ENCODE measurements at regions not wholly inside any gene's neighbourhood (a gene's known extent, or its start where the extent isn't known, plus 50 kb on each side); places are given as distances from the start of the nearest gene placed in this dataset.

- Histone ChIP-seq H3K4me2 (ENCODE audit: low read length) (no peak overlapping the region), H3K4me1 (ENCODE audit: insufficient read depth, low read length, severe bottlenecking) (no peaks in the 10 kb centered on the region), H3F3A (ENCODE audit: insufficient read depth, low read length) (no peaks in the 10 kb centered on the region), H3K9ac (ENCODE audit: low read length) (no peak overlapping the region), H3K27ac (ENCODE audit: low read depth, low read length, poor library complexity, severe bottlenecking) (no peak overlapping the region), H3K9me3 (ENCODE audit: low read length) (no peaks in the 10 kb centered on the region), H3K27me3 (ENCODE audit: insufficient read depth, low read length) (no peaks in the 10 kb centered on the region), H3K4me3 (ENCODE audit: low read depth, low read length, poor library complexity, severe bottlenecking) (no peak overlapping the region), H3K9me2 (ENCODE audit: low read depth, low read length) (no peaks in the 10 kb centered on the region), H3K79me2 (ENCODE audit: insufficient read depth, low read length) (no peaks in the 10 kb centered on the region), H3K36me3 (ENCODE audit: insufficient read depth, low read length) (no peaks in the 10 kb centered on the region), H4K20me1 (ENCODE audit: insufficient read depth, low read length) (no peaks in the 10 kb centered on the region), H2AFZ (ENCODE audit: low read length) (no peak overlapping the region)
- no peak for TF ChIP-seq EZH2 (IDR thresholded peaks at IDR 0.05; ENCODE audit: borderline replicate concordance, low read length)
- no peak for TF ChIP-seq CTCF (IDR thresholded peaks at IDR 0.05; ENCODE audit: low read length)
Observed at GRCh38 chr4:79682801-79683530, 274.9 kb upstream of the GK2 start.

GRCh38 chr4:79682161-79682560, 274.1 kb upstream of the GK2 start:
- H3K27me3 ChIP-seq (ENCODE audit: insufficient read depth, low read length), result no peaks in the 10 kb centered on the region
- H3K27ac ChIP-seq (ENCODE audit: low read depth, low read length, poor library complexity, severe bottlenecking), result no peak overlapping the region
- H2AFZ ChIP-seq (ENCODE audit: low read length), result no peak overlapping the region
- no peak overlapping the region for H3K4me3 ChIP-seq (ENCODE audit: low read depth, low read length, poor library complexity, severe bottlenecking)
- TF ChIP-seq EZH2 (IDR thresholded peaks at IDR 0.05; ENCODE audit: borderline replicate concordance, low read length) (no peak), CTCF (IDR thresholded peaks at IDR 0.05; ENCODE audit: low read length) (no peak)
- H3K79me2 ChIP-seq (ENCODE audit: insufficient read depth, low read length), result no peaks in the 10 kb centered on the region
- no peak overlapping the region for H3K9ac ChIP-seq (ENCODE audit: low read length)
- no peaks in the 10 kb centered on the region for H3F3A ChIP-seq (ENCODE audit: insufficient read depth, low read length)
- H3K4me1 ChIP-seq (ENCODE audit: insufficient read depth, low read length, severe bottlenecking), result no peaks in the 10 kb centered on the region
- no peaks in the 10 kb centered on the region for H4K20me1 ChIP-seq (ENCODE audit: insufficient read depth, low read length)
- H3K4me2 ChIP-seq (ENCODE audit: low read length), result no peak overlapping the region
- H3K36me3 ChIP-seq (ENCODE audit: insufficient read depth, low read length), result no peaks in the 10 kb centered on the region
- H3K9me2 ChIP-seq (ENCODE audit: low read depth, low read length), result no peaks in the 10 kb centered on the region
- H3K9me3 ChIP-seq (ENCODE audit: low read length), result no peaks in the 10 kb centered on the region

- Histone ChIP-seq H3K27ac (ENCODE audit: low read depth, low read length, poor library complexity, severe bottlenecking) (no peak overlapping the region), H3K36me3 (ENCODE audit: insufficient read depth, low read length) (no peaks in the 10 kb centered on the region), H3K27me3 (ENCODE audit: insufficient read depth, low read length) (no peaks in the 10 kb centered on the region), H3K79me2 (ENCODE audit: insufficient read depth, low read length) (no peaks in the 10 kb centered on the region), H3K4me1 (ENCODE audit: insufficient read depth, low read length, severe bottlenecking) (no peaks in the 10 kb centered on the region), H3K4me3 (ENCODE audit: low read depth, low read length, poor library complexity, severe bottlenecking) (no peak overlapping the region), H3K9me2 (ENCODE audit: low read depth, low read length) (no peaks in the 10 kb centered on the region), H4K20me1 (ENCODE audit: insufficient read depth, low read length) (no peaks in the 10 kb centered on the region), H3K9me3 (ENCODE audit: low read length) (no peaks in the 10 kb centered on the region), H3K4me2 (ENCODE audit: low read length) (no peak overlapping the region), H3K9ac (ENCODE audit: low read length) (no peak overlapping the region), H3F3A (ENCODE audit: insufficient read depth, low read length) (no peaks in the 10 kb centered on the region), H2AFZ (ENCODE audit: low read length) (no peak overlapping the region)
- TF ChIP-seq EZH2 (IDR thresholded peaks at IDR 0.05; ENCODE audit: borderline replicate concordance, low read length), result no peak
Observed at GRCh38 chr4:79679859-79680258, 271.8 kb upstream of the GK2 start.
